ENCODE measurements at regions not wholly inside any gene's neighbourhood (a gene's known extent, or its start where the extent isn't known, plus 50 kb on each side); places are given as distances from the start of the nearest gene placed in this dataset.
"Not testable (repeated sequence)": the region's sequence is repeated elsewhere in the genome, so short reads cannot be mapped to it uniquely, and the experiment has no call there.

- not testable (repeated sequence) for TF ChIP-seq POLR2A (IDR thresholded peaks at IDR 0.05)
- TF ChIP-seq, protein P1, sequence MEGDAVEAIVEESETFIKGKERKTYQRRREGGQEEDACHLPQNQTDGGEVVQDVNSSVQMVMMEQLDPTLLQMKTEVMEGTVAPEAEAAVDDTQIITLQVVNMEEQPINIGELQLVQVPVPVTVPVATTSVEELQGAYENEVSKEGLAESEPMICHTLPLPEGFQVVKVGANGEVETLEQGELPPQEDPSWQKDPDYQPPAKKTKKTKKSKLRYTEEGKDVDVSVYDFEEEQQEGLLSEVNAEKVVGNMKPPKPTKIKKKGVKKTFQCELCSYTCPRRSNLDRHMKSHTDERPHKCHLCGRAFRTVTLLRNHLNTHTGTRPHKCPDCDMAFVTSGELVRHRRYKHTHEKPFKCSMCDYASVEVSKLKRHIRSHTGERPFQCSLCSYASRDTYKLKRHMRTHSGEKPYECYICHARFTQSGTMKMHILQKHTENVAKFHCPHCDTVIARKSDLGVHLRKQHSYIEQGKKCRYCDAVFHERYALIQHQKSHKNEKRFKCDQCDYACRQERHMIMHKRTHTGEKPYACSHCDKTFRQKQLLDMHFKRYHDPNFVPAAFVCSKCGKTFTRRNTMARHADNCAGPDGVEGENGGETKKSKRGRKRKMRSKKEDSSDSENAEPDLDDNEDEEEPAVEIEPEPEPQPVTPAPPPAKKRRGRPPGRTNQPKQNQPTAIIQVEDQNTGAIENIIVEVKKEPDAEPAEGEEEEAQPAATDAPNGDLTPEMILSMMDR (IDR thresholded peaks at IDR 0.05) = not testable (repeated sequence)
Observed at GRCh38 chrX:92659743-92660142, 880.6 kb downstream of the PCDH11X start.
